GM21529 (cell line): ENCODE measurements at regions not wholly inside any gene's neighbourhood (a gene's known extent, or its start where the extent isn't known, plus 50 kb on each side); places are given as distances from the start of the nearest gene placed in this dataset.

Experiments used
- ATAC-seq: cut with Tn5 transposase; IDR thresholded peaks from one replicate; pipeline ENCODE4 v1.9.1; 2021; ENCODE audit not compliant: unreplicated experiment

GRCh38 chr6:149261364-149262040, 56.0 kb upstream of the TAB2 start:
- ATAC-seq: no peak

GRCh38 chr6:149263321-149263720, 54.2 kb upstream of the TAB2 start:
- no peak for ATAC-seq

GRCh38 chr6:149264629-149265028, 52.9 kb upstream of the TAB2 start:
- ATAC-seq: no peak

- no peak for ATAC-seq
Observed at GRCh38 chr6:149265945-149266344, 51.6 kb upstream of the TAB2 start.

GRCh38 chr6:149266659-149267058, 50.9 kb upstream of the TAB2 start:
- peak; percentile 87 for ATAC-seq

GRCh38 chr6:149267072-149267471, 50.4 kb upstream of the TAB2 start:
- ATAC-seq: no peak

GRCh38 chr6:149267513-149268043, 49.9 kb upstream of the TAB2 start:
- ATAC-seq: no peak
